22Rv1 (cell line): ENCODE measurements at regions not wholly inside any gene's neighbourhood (a gene's known extent, or its start where the extent isn't known, plus 50 kb on each side); places are given as distances from the start of the nearest gene placed in this dataset.
"Not testable (repeated sequence)": the region's sequence is repeated elsewhere in the genome, so short reads cannot be mapped to it uniquely, and the experiment has no call there.

Experiments used
- H3K27ac ChIP-seq: fragments of 450-650 bp; 2 replicates; pipeline ENCODE4 v1.5.1; 2017
- CTCF ChIP-seq: fragments of 450-650 bp; IDR thresholded peaks from 2 replicates; pipeline ENCODE4 v1.5.1; 2017; ENCODE audit warnings: mild to moderate bottlenecking
- ZFX ChIP-seq: fragments of 450-650 bp; IDR thresholded peaks from 2 replicates; pipeline ENCODE4 v1.6.1; 2017; ENCODE audit warnings: antibody characterized with exemption, borderline replicate concordance

GRCh38 chr5:106801554-106801953 is 869.2 kb downstream of the EFNA5 start:
- H3K27ac ChIP-seq = no peak overlapping the region
- TF ChIP-seq ZFX (no peak), CTCF (no peak)

GRCh38 chr5:106797996-106798395 is 872.7 kb downstream of the EFNA5 start:
- no peak for TF ChIP-seq CTCF
- TF ChIP-seq ZFX = no peak
- no peak overlapping the region for H3K27ac ChIP-seq

- H3K27ac ChIP-seq = no peak overlapping the region
- TF ChIP-seq ZFX (no peak), CTCF (no peak)
These were observed 874.7 kb downstream of the EFNA5 start for GRCh38 chr5:106796081-106796480.

- TF ChIP-seq ZFX (no peak), CTCF (no peak)
These were observed 885.9 kb downstream of the EFNA5 start for GRCh38 chr5:106784846-106785245.

GRCh38 chr5:106780355-106780754 is 890.4 kb downstream of the EFNA5 start:
- H3K27ac ChIP-seq = no peak overlapping the region
- no peak for TF ChIP-seq CTCF
- TF ChIP-seq ZFX = no peak

More at GRCh38 chr5:106784846-106785245, 885.9 kb downstream of the EFNA5 start:
- no peak overlapping the region for H3K27ac ChIP-seq

- H3K27ac ChIP-seq = not testable (repeated sequence)
These were observed 894.2 kb downstream of the EFNA5 start for GRCh38 chr5:106776515-106776914.

GRCh38 chr5:106768392-106768791 is 902.3 kb downstream of the EFNA5 start:
- no peak overlapping the region for H3K27ac ChIP-seq
- TF ChIP-seq CTCF = no peak
- TF ChIP-seq ZFX = no peak

- TF ChIP-seq ZFX (no peak), CTCF (no peak)
- no peak overlapping the region for H3K27ac ChIP-seq
These were observed 903.8 kb downstream of the EFNA5 start for GRCh38 chr5:106766916-106767315.
